Right lobe of liver (tissue), 6 donors: ENCODE measurements at regions not wholly inside any gene's neighbourhood (a gene's known extent, or its start where the extent isn't known, plus 50 kb on each side); places are given as distances from the start of the nearest gene placed in this dataset.

Experiments
- ATAC-seq, 4 donors: fragments of 200-7000 bp; cut with Tn5 transposase; one replicate each; pipeline ENCODE4 v1.9.1; 2020; ENCODE audit warnings: mild to moderate bottlenecking in 4 of 4, moderate library complexity in 4 of 4
- DNase-seq, 3 donors: peaks; one replicate each; pipeline ENCODE4 v3.0.0-alpha.2; 2020
- H3K27ac ChIP-seq, 3 donors: fragments of 200-600 bp; one replicate each; pipeline ENCODE4 v1.8.0; 2022
- H3K27me3 ChIP-seq, 2 donors: fragments of 200-600 bp; one replicate each; pipeline ENCODE4 v1.8.0; 2022
- H3K36me3 ChIP-seq, 4 donors: fragments of 200-600 bp; sonication (generic) in 1 of 4; one replicate each; pipeline versions ENCODE4 v1.5.1 to v1.8.0; 2017 to 2022; ENCODE audit warnings: control low read depth in 1 of 4
- H3K4me1 ChIP-seq, 4 donors: fragments of 200-600 bp; sonication (generic) in 1 of 4; one replicate each; pipeline versions ENCODE4 v1.5.1 to v1.8.0; 2017 to 2022; ENCODE audit warnings: control low read depth in 1 of 4
- H3K4me3 ChIP-seq, 3 donors: fragments of 200-600 bp; one replicate each; pipeline ENCODE4 v1.8.0; 2022
- H3K9me3 ChIP-seq, 4 donors: fragments of 200-600 bp; sonication (generic) in 1 of 4; one replicate each; pipeline versions ENCODE4 v1.5.1 to v1.8.0; 2017 to 2022; ENCODE audit warnings: control low read depth in 1 of 4
- CTCF ChIP-seq, 4 donors: fragments of 200-600 bp in 3 of 4; fragments of 450-650 bp in 1 of 4; IDR thresholded peaks; one replicate each; pipeline versions ENCODE4 v1.5.1 to v1.8.0; 2016 to 2022; ENCODE audit warnings: antibody characterized with exemption in 4 of 4, mild to moderate bottlenecking in 2 of 4
- POLR2A ChIP-seq: fragments of 450-650 bp; IDR thresholded peaks from one replicate; pipeline ENCODE4 v1.6.1; 2017; ENCODE audit warnings: antibody characterized with exemption, mild to moderate bottlenecking
- WGBS: methylation state at CpG from one replicate; pipeline ENCODE4 v1.1.6; 2018; ENCODE audit warnings: low coverage, low lambda C conversion rate; ENCODE audit not compliant: insufficient coverage; ENCODE audit errors: missing lambda C conversion rate; 5-methylcytosine and 5-hydroxymethylcytosine counted together
- intact Hi-C, 2 donors: fragments of 100-400 bp; cut with DNase I; formaldehyde crosslinking; loops; one replicate each; pipeline versions ENCODE4 v1.11.2 to v1.14.1; 2022
- donor health status: DM: no; HTN: yes; CAD: no.
- donor health status: DM: no; HTN: no; CAD: no.
- donor health status: DM: no; HTN: no; CAD: no.
- donor health status: DM: no; HTN: yes; CAD: no.
- donor health status: DM: no; HTN: yes; CAD: no.

DNA sequence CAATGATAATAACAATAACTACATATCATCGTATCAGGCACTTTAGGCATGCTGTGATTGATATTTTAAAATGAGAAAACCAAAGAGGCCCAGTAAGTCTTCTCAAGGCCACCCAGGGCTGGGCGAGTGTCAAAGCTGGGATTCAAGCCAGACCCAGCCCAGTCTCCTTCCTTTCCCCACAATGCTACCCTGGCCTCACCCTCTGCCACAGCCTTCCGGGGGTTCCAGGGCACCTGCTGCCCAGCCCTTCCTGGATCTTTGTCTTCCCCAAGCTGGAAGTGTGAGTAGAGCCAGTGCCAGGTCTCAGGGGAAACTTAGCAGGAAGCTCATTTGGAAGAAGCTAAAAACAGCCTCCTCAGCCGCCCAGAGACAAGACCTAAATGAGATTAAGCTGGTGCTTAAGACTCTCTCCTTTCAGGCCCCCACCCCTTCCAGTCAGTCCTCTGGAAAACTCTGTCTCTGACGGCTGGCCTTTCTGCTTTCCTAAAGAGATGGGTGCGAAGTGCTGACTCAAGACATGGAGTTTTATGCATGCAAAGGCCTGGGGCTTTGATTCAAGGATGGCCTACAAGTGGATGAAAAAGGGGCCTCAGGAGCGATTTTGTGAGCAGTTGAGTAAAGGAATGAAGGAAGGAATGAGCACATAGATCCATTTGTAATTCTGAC is 184.2 kb downstream of the KCNA5 start:
- WGBS: 59% methylated on average over 5 of the region's 7 CpGs
- DNase-seq: no peak
- H3K4me3 ChIP-seq: no peak overlapping the region
- intact Hi-C loops: no loop called here
- H3K4me1 ChIP-seq: no peaks in the 10 kb centered on the region
- H3K27me3 ChIP-seq: no peaks in the 10 kb centered on the region
- ATAC-seq: no peak
- H3K27ac ChIP-seq: no peak overlapping the region
- H3K9me3 ChIP-seq: no peaks in the 10 kb centered on the region
- no peak for TF ChIP-seq CTCF (IDR thresholded peaks at IDR 0.05)
- TF ChIP-seq POLR2A: no peak
- H3K36me3 ChIP-seq: no peaks in the 10 kb centered on the region

DNA sequence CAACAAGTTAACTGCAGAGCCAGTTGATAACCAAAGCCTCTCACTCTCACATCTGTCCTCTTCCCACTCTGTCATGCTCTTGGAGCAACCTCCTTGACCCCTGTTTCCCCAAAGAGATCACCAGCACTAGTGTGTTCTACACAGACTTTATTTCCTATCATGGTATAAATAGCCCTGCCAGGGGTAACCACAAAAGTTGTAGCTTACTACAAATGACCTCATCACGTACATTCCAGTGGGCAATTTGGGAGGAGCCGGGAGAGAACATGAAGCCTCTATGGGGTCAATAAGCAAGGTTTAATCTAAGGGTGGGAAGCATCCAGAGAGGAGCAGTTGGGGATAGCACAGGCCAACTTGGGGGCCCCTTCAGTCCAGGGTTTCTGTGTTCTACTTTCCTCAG is 186.5 kb downstream of the KCNA5 start:
- no peak for TF ChIP-seq CTCF (IDR thresholded peaks at IDR 0.05)
- no peak for TF ChIP-seq POLR2A
- ATAC-seq (no peak), DNase-seq (no peak)
- H3K4me3 ChIP-seq: no peak overlapping the region
- no peaks in the 10 kb centered on the region for H3K27me3 ChIP-seq
- no peaks in the 10 kb centered on the region for H3K9me3 ChIP-seq
- H3K36me3 ChIP-seq: no peaks in the 10 kb centered on the region
- H3K27ac ChIP-seq: no peak overlapping the region
- intact Hi-C loops: no loop called here
- WGBS: 69% methylated on average over 2 of the region's 2 CpGs
- no peaks in the 10 kb centered on the region for H3K4me1 ChIP-seq

DNA sequence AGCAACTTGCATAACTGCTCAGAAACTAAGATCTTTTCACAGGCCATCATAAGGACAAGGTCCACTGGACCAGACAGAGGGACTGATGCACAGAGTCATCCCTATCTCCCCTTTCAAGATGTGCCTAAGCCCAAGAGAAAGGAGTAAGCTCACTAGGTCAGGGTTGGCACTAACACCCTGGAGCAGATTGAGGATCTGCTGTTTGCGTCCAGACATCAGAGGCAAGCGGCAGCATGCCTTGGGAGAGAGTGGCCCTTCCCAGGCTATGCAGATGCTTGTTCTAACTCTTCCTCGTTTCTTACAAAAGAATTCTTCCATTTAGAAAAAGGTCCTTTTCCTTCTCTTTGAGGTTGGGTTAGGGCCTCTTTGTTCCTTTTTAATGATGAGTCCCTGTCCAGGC is 187.2 kb downstream of the KCNA5 start:
- no peak overlapping the region for H3K4me3 ChIP-seq
- H3K4me1 ChIP-seq: no peaks in the 10 kb centered on the region
- 33% methylated on average over 1 of the region's 3 CpGs for WGBS
- H3K36me3 ChIP-seq: no peaks in the 10 kb centered on the region
- no peak for ATAC-seq
- no peak for TF ChIP-seq CTCF (IDR thresholded peaks at IDR 0.05)
- no peak for TF ChIP-seq POLR2A
- H3K27ac ChIP-seq: no peak overlapping the region
- intact Hi-C loops: no loop called here
- no peaks in the 10 kb centered on the region for H3K9me3 ChIP-seq
- no peaks in the 10 kb centered on the region for H3K27me3 ChIP-seq
- DNase-seq: no peak

GRCh38 chr12:5232291-5232690 is 188.6 kb downstream of the KCNA5 start:
- H3K36me3 ChIP-seq: no peaks in the 10 kb centered on the region
- no peak overlapping the region for H3K4me3 ChIP-seq
- no peaks in the 10 kb centered on the region for H3K27me3 ChIP-seq
- H3K9me3 ChIP-seq: no peaks in the 10 kb centered on the region
- intact Hi-C loops: no loop called here
- no peak overlapping the region for H3K27ac ChIP-seq
- WGBS: 70% methylated on average over 3 of the region's 3 CpGs
- no peaks in the 10 kb centered on the region for H3K4me1 ChIP-seq
- ATAC-seq: no peak
- TF ChIP-seq CTCF (IDR thresholded peaks at IDR 0.05) (no peak), POLR2A (no peak)
- DNase-seq: no peak
